Lower leg skin (tissue), 4 donors: ENCODE measurements at regions not wholly inside any gene's neighbourhood (a gene's known extent, or its start where the extent isn't known, plus 50 kb on each side); places are given as distances from the start of the nearest gene placed in this dataset.

Experiments used
- DNase-seq, 2 donors: peaks; one replicate each; pipeline ENCODE4 v3.0.0-alpha.2; 2019; ENCODE audit warnings: low spot score in 2 of 2
- H3K4me3 ChIP-seq: fragments of 200-600 bp; sonication (generic); 2 replicates; pipeline ENCODE4 v1.5.1; 2017; ENCODE audit warnings: mild to moderate bottlenecking, low read depth; ENCODE audit not compliant: poor library complexity, severe bottlenecking
- POLR2A ChIP-seq, 2 donors: fragments of 450-650 bp; IDR thresholded peaks; one replicate each; pipeline ENCODE4 v1.6.1; 2016 to 2017; ENCODE audit warnings: antibody characterized with exemption in 2 of 2, mild to moderate bottlenecking in 1 of 2, moderate library complexity in 1 of 2
- WGBS, 2 donors: methylation state at CpG; one replicate each; pipeline ENCODE4 v1.1.5; 2018; 5-methylcytosine and 5-hydroxymethylcytosine counted together
- intact Hi-C: fragments of 100-400 bp; cut with DNase I; formaldehyde crosslinking; loops from one replicate; pipeline ENCODE4 v1.15.0; 2023; ENCODE audit warnings: low total_unique reads
- TF ChIP-seq, protein P1 (sequence below), 3 donors: fragments of 450-650 bp; IDR thresholded peaks; one replicate each; pipeline ENCODE4 v1.5.1; 2016; ENCODE audit warnings: antibody characterized with exemption in 3 of 3, mild to moderate bottlenecking in 3 of 3, moderate library complexity in 2 of 3

DNA sequence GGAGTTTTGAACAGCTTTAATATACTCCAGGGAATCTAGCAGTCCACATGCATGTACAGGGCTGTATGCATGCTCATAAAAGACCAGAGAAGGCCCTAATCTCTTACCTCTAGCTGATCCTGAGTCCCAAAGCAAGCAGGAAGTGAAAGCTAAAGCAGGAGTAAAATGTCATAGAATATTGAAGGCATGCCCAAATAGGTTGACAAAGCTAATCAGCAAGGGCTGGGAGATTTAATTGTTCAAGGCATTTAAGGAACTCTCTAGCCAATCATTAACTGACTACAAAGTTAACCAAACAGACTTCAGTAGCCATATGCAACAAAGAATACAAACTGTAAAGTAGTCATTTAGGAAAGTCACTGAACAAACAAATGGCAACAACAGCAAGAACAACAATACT is 85.8 kb upstream of the KBTBD8 start:
- no peak overlapping the region for H3K4me3 ChIP-seq
- intact Hi-C loops: no loop called here
- TF ChIP-seq, protein P1, sequence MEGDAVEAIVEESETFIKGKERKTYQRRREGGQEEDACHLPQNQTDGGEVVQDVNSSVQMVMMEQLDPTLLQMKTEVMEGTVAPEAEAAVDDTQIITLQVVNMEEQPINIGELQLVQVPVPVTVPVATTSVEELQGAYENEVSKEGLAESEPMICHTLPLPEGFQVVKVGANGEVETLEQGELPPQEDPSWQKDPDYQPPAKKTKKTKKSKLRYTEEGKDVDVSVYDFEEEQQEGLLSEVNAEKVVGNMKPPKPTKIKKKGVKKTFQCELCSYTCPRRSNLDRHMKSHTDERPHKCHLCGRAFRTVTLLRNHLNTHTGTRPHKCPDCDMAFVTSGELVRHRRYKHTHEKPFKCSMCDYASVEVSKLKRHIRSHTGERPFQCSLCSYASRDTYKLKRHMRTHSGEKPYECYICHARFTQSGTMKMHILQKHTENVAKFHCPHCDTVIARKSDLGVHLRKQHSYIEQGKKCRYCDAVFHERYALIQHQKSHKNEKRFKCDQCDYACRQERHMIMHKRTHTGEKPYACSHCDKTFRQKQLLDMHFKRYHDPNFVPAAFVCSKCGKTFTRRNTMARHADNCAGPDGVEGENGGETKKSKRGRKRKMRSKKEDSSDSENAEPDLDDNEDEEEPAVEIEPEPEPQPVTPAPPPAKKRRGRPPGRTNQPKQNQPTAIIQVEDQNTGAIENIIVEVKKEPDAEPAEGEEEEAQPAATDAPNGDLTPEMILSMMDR (IDR thresholded peaks at IDR 0.05): no peak
- TF ChIP-seq POLR2A (IDR thresholded peaks at IDR 0.05): no peak
- no peak for DNase-seq

DNA sequence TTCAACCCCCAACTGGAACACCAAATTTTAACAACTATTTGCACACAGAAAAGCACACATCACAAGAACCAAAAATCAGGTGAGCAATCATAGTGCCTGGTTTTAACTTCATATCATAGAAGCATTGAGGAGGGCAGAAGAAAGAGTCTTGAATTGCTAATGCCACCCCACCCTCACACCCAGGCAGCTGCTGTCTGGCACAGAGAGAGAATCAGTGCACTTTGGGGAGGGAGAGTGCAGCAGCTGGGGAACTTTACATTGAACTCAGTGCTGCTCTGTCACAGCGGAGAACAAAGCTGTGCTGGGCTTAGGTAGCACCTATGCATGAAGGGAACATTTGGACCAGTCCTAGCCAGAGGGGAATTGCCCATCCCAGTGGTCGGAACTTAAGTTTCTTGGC is 76.0 kb upstream of the KBTBD8 start:
- no peak for TF ChIP-seq POLR2A (IDR thresholded peaks at IDR 0.05)
- TF ChIP-seq, protein P1 (IDR thresholded peaks at IDR 0.05): no peak
- no peak for DNase-seq
- intact Hi-C loops: no loop called here
- no peak overlapping the region for H3K4me3 ChIP-seq
- 91 to 92% methylated on average over 2 of the region's 2 CpGs for WGBS, 2 donors

DNA sequence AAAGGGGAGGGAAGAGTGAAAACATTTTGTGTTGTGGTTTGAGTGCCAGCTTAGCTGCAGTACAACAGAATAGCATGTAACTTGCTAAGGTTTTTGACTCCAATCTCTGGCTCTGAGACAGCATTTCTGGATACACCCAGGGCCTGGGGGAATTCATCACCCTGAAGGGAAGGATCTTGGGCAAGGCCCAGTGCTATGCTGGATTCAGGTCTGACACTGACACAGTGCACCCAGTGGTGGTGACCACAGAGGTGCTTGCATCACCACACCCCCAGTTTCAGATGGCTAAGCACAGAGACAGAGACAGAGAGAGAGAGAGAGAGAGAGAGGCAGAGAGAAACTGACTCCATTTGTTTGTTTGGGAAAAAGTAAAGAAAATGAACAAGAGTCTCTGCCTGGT is 74.1 kb upstream of the KBTBD8 start:
- DNase-seq: no peak
- H3K4me3 ChIP-seq: no peak overlapping the region
- no peak for TF ChIP-seq POLR2A (IDR thresholded peaks at IDR 0.05)
- TF ChIP-seq, protein P1 (IDR thresholded peaks at IDR 0.05): no peak
- intact Hi-C loops: no loop called here

DNA sequence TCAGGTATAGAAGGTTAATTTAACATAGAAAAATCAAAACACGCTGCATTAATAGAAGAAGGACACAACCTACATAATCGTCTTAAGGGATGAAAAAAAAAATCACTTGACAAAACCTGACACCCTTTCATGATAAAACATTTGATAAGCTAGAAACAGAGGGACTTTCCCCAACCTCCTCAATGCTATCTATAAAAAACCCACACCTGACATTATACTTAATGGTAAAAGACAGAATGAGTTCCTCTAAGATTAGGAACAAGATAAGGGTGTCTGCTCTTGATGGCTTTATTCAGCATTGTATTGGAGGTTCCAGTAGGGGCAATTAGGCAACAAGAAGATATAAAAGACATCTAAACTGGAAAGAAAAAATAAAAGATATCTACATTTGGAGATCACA is 69.9 kb upstream of the KBTBD8 start:
- TF ChIP-seq, protein P1 (IDR thresholded peaks at IDR 0.05): no peak
- TF ChIP-seq POLR2A (IDR thresholded peaks at IDR 0.05): no peak
- no peak overlapping the region for H3K4me3 ChIP-seq
- intact Hi-C loops: no loop called here
- 57 to 58% methylated on average over 2 of the region's 2 CpGs for WGBS, 2 donors
- DNase-seq: no peak

DNA sequence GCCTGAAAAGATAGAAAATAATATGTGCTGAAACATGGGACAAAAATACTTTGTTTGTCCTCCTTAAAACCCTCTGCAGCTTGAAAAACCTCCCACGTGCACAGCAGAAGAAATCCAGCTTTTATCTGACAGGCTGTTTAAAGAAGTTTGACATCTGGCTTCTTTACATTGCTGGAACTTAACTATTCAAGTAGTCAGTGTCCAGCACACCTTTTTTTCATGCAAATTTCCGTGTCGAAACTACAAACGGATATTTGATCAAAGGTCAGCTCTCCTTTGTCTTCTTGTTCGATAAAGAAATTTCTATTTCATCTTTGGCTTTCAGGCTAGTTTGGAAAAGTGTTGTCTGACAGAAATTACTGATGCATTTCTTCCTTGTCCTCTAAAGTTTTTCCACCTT is 66.8 kb upstream of the KBTBD8 start:
- TF ChIP-seq POLR2A (IDR thresholded peaks at IDR 0.05): no peak
- TF ChIP-seq, protein P1 (IDR thresholded peaks at IDR 0.05): no peak
- intact Hi-C loops: no loop called here
- WGBS, 2 donors: 44 to 63% methylated on average over 5 of the region's 5 CpGs
- DNase-seq: no peak
- no peak overlapping the region for H3K4me3 ChIP-seq

DNA sequence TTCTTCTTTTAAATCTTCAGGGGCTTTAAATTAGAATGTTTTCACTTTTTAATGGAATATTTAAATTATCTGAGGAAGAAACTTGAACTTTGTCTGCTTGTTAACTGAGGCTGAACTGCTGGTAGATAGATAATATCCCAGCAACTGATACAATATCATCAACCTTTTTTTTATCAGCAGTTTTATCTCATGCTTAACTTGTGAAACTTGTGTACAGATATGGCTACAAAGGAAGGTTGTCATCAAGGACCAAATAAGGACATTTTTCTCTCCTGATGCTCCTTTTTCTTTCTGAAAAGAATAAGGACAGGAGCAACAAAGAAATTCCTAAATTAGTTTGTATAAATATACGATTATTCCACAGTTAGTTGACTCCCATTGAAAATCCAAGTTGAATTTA is 66.4 kb upstream of the KBTBD8 start:
- intact Hi-C loops: no loop called here

More for the DNA sequence above, 66.4 kb upstream of the KBTBD8 start:
- DNase-seq: no peak
- no peak overlapping the region for H3K4me3 ChIP-seq
- TF ChIP-seq, protein P1 (IDR thresholded peaks at IDR 0.05): no peak
- TF ChIP-seq POLR2A (IDR thresholded peaks at IDR 0.05): no peak
- WGBS, 2 donors: 63 to 69% methylated on average over 1 of the region's 1 CpG
